ENCODE measurements at regions not wholly inside any gene's neighbourhood (a gene's known extent, or its start where the extent isn't known, plus 50 kb on each side); places are given as distances from the start of the nearest gene placed in this dataset.

GRCh38 chr5:98110282-98110691, 663.2 kb upstream of the RGMB start:
- Histone ChIP-seq H3K27me3 (ENCODE audit: insufficient read depth, low read depth, low read length) (no peaks in the 10 kb centered on the region), H3K79me2 (replicated peaks; ENCODE audit: insufficient read depth, low read length) (no peaks in the 10 kb centered on the region), H4K20me1 (ENCODE audit: insufficient read depth) (no peaks in the 10 kb centered on the region), H3K27ac (ENCODE audit: low read length) (no peak overlapping the region), H3K9me3 (ENCODE audit: low read length) (no peaks in the 10 kb centered on the region), H3K4me3 (ENCODE audit: low read length) (no peak overlapping the region), H3K9ac (ENCODE audit: low read length) (no peak overlapping the region), H3K4me2 (ENCODE audit: low read length) (no peak overlapping the region), H3K36me3 (ENCODE audit: insufficient read depth, low read length) (no peaks in the 10 kb centered on the region), H3K9me2 (ENCODE audit: insufficient read depth, low read length) (no peaks in the 10 kb centered on the region), H2AFZ (ENCODE audit: low read depth, low read length) (no peak overlapping the region), H3F3A (ENCODE audit: insufficient read depth, low read length, poor library complexity, severe bottlenecking) (no peaks in the 10 kb centered on the region)
- TF ChIP-seq CTCF (IDR thresholded peaks at IDR 0.05; ENCODE audit: poor library complexity, severe bottlenecking) (no peak), RAD21 (conservative IDR thresholded peaks at IDR 0.05) (no peak), EP300 (conservative IDR thresholded peaks at IDR 0.05; ENCODE audit: poor library complexity, severe bottlenecking) (no peak), SMC3 (conservative IDR thresholded peaks at IDR 0.05; ENCODE audit: poor library complexity) (no peak), REST (IDR thresholded peaks at IDR 0.05; ENCODE audit: borderline replicate concordance) (no peak), MXI1 (conservative IDR thresholded peaks at IDR 0.05; ENCODE audit: poor library complexity, severe bottlenecking) (no peak), TAF1 (IDR thresholded peaks at IDR 0.05; ENCODE audit: low read depth) (no peak), POLR2AphosphoS5 (IDR thresholded peaks at IDR 0.05) (no peak), EZH2 (IDR thresholded peaks at IDR 0.05; ENCODE audit: borderline replicate concordance, insufficient read depth, low read length, poor library complexity, severe bottlenecking) (no peak)

GRCh38 chr5:98110791-98111190, 662.7 kb upstream of the RGMB start:
- H3K9ac ChIP-seq (ENCODE audit: low read length), result no peak overlapping the region
- no peak for TF ChIP-seq EP300 (conservative IDR thresholded peaks at IDR 0.05; ENCODE audit: poor library complexity, severe bottlenecking)
- TF ChIP-seq MXI1 (conservative IDR thresholded peaks at IDR 0.05; ENCODE audit: poor library complexity, severe bottlenecking), result no peak
- no peak for TF ChIP-seq CTCF (IDR thresholded peaks at IDR 0.05; ENCODE audit: poor library complexity, severe bottlenecking)
- no peak for TF ChIP-seq TAF1 (IDR thresholded peaks at IDR 0.05; ENCODE audit: low read depth)
- no peak for TF ChIP-seq REST (IDR thresholded peaks at IDR 0.05; ENCODE audit: borderline replicate concordance)
- TF ChIP-seq SMC3 (conservative IDR thresholded peaks at IDR 0.05; ENCODE audit: poor library complexity), result no peak
- TF ChIP-seq EZH2 (IDR thresholded peaks at IDR 0.05; ENCODE audit: borderline replicate concordance, insufficient read depth, low read length, poor library complexity, severe bottlenecking), result no peak
- TF ChIP-seq RAD21 (conservative IDR thresholded peaks at IDR 0.05), result no peak
- no peak for TF ChIP-seq POLR2AphosphoS5 (IDR thresholded peaks at IDR 0.05)

More at GRCh38 chr5:98110791-98111190, 662.7 kb upstream of the RGMB start:
- Histone ChIP-seq H2AFZ (ENCODE audit: low read depth, low read length) (no peak overlapping the region), H3K9me3 (ENCODE audit: low read length) (no peaks in the 10 kb centered on the region), H3K79me2 (replicated peaks; ENCODE audit: insufficient read depth, low read length) (no peaks in the 10 kb centered on the region), H3K4me2 (ENCODE audit: low read length) (no peak overlapping the region), H3F3A (ENCODE audit: insufficient read depth, low read length, poor library complexity, severe bottlenecking) (no peaks in the 10 kb centered on the region), H3K9me2 (ENCODE audit: insufficient read depth, low read length) (no peaks in the 10 kb centered on the region), H4K20me1 (ENCODE audit: insufficient read depth) (no peaks in the 10 kb centered on the region), H3K27ac (ENCODE audit: low read length) (no peak overlapping the region), H3K36me3 (ENCODE audit: insufficient read depth, low read length) (no peaks in the 10 kb centered on the region), H3K4me3 (ENCODE audit: low read length) (no peak overlapping the region), H3K27me3 (ENCODE audit: insufficient read depth, low read depth, low read length) (no peaks in the 10 kb centered on the region)
